ENCODE measurements at regions not wholly inside any gene's neighbourhood (a gene's known extent, or its start where the extent isn't known, plus 50 kb on each side); places are given as distances from the start of the nearest gene placed in this dataset.

DNA sequence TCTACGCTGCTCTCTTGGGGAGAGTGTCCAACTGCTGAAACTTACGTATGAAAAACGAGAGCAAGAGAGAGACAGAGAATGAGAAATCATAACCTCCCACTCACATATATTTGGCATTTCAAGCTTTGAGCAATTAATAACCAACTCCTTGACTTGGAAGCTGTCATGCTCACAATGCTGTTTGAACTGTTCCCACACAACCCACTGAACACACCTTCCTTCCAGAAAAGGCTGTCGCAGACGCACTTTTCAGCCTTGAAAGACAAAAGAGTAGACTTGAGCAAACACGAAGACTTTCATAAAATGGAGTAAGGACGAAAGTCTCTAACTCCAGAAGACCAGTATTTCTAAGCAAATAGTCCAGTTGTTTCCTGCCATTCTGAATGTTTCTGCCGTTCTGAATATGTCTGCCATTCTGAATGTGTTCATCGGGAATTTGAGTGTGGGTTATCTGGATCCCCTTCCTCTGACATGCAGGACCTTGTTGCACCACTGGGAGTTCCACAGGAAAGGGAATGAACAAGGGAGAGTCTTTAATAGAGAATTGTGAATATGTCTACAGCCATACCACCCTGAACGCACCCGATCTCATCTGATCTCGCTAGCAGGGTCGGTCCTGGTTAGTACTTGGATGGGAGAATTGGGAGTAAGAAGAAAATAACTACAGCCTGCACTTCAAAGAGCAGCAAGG is 86.2 kb upstream of the BARX2 start:
- TF ChIP-seq SP1 (IDR thresholded peaks at IDR 0.05; ENCODE audit: low read depth, low read length), result no peak
- no peak for TF ChIP-seq EZH2 (IDR thresholded peaks at IDR 0.05; ENCODE audit: low read depth, low read length, severe bottlenecking)
- TF ChIP-seq POLR2A (IDR thresholded peaks at IDR 0.05; ENCODE audit: control extremely low read depth in 1 of 2, low read depth in 2 of 2, low read length in 2 of 2), result no peak
- TF ChIP-seq, protein P1, sequence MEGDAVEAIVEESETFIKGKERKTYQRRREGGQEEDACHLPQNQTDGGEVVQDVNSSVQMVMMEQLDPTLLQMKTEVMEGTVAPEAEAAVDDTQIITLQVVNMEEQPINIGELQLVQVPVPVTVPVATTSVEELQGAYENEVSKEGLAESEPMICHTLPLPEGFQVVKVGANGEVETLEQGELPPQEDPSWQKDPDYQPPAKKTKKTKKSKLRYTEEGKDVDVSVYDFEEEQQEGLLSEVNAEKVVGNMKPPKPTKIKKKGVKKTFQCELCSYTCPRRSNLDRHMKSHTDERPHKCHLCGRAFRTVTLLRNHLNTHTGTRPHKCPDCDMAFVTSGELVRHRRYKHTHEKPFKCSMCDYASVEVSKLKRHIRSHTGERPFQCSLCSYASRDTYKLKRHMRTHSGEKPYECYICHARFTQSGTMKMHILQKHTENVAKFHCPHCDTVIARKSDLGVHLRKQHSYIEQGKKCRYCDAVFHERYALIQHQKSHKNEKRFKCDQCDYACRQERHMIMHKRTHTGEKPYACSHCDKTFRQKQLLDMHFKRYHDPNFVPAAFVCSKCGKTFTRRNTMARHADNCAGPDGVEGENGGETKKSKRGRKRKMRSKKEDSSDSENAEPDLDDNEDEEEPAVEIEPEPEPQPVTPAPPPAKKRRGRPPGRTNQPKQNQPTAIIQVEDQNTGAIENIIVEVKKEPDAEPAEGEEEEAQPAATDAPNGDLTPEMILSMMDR (IDR thresholded peaks at IDR 0.05; ENCODE audit: control extremely low read depth in 1 of 3, insufficient read depth in 1 of 3, low read depth in 1 of 3, low read length in 3 of 3), result peak in 1 of 3 experiments; percentile 12; a peak in 1 of 4 replicates

All from H1 (cell line).